H9 (cell line): ENCODE measurements at regions not wholly inside any gene's neighbourhood (a gene's known extent, or its start where the extent isn't known, plus 50 kb on each side); places are given as distances from the start of the nearest gene placed in this dataset.

ENCODE experiments used
- DNase-seq: peaks from one replicate; pipeline ENCODE4 v3.0.0-alpha.2; 2017
- H2AFZ ChIP-seq: one replicate; pipeline ENCODE4 v1.6.1; 2013; ENCODE audit warnings: mild to moderate bottlenecking, low read length, control low read depth, moderate library complexity
- H2AK5ac ChIP-seq: 2 replicates; pipeline ENCODE4 v1.6.1; 2013; ENCODE audit warnings: low read length, control low read depth, mixed read lengths; ENCODE audit not compliant: insufficient read length
- H2BK120ac ChIP-seq: one replicate; pipeline ENCODE4 v1.6.1; 2013; ENCODE audit warnings: low read depth, mild to moderate bottlenecking, low read length, control low read depth, inconsistent platforms; ENCODE audit not compliant: poor library complexity, severe bottlenecking
- H2BK12ac ChIP-seq: 2 replicates; pipeline ENCODE4 v1.6.1; 2013; ENCODE audit warnings: low read length, control low read depth, mixed read lengths, low read depth; ENCODE audit not compliant: insufficient read length
- H2BK15ac ChIP-seq: 2 replicates; pipeline ENCODE4 v1.6.1; 2013; ENCODE audit warnings: low read depth, low read length, control low read depth
- H2BK20ac ChIP-seq: one replicate; pipeline ENCODE4 v1.6.1; 2013; ENCODE audit warnings: low read depth, mild to moderate bottlenecking, low read length, control low read depth, inconsistent platforms; ENCODE audit not compliant: poor library complexity, severe bottlenecking
- H2BK5ac ChIP-seq: 2 replicates; pipeline ENCODE4 v1.6.1; 2013; ENCODE audit warnings: low read length, control low read depth, mixed read lengths; ENCODE audit not compliant: insufficient read length
- H3K14ac ChIP-seq: 2 replicates; pipeline ENCODE4 v1.6.1; 2013; ENCODE audit warnings: low read length, control low read depth; ENCODE audit not compliant: insufficient read depth
- H3K18ac ChIP-seq: 2 replicates; pipeline ENCODE4 v1.6.1; 2013; ENCODE audit warnings: low read depth, mild to moderate bottlenecking, mixed read lengths, low read length, control low read depth; ENCODE audit not compliant: insufficient read length
- H3K23ac ChIP-seq: 2 replicates; pipeline ENCODE4 v1.6.1; 2013; ENCODE audit warnings: low read length, control low read depth, mixed read lengths, low read depth; ENCODE audit not compliant: insufficient read length
- H3K23me2 ChIP-seq: 2 replicates; pipeline ENCODE4 v1.6.1; 2013; ENCODE audit warnings: low read depth, mild to moderate bottlenecking, mixed read lengths, low read length, control low read depth; ENCODE audit not compliant: insufficient read length, poor library complexity, severe bottlenecking
- H3K27ac ChIP-seq: 2 replicates; pipeline ENCODE4 v1.5.1; 2013; ENCODE audit warnings: low read length, control low read depth, mixed read lengths, low read depth; ENCODE audit not compliant: insufficient read length
- H3K27me3 ChIP-seq: 2 replicates; pipeline ENCODE4 v1.6.1; 2013; ENCODE audit warnings: low read length, control low read depth, inconsistent platforms; ENCODE audit not compliant: insufficient read depth
- H3K4ac ChIP-seq: 2 replicates; pipeline ENCODE4 v1.6.1; 2013; ENCODE audit warnings: low read depth, mild to moderate bottlenecking, control low read depth, inconsistent platforms, low read length, moderate library complexity
- H3K4me1 ChIP-seq: 2 replicates; pipeline ENCODE4 v1.6.1; 2013; ENCODE audit warnings: low read length, control low read depth, inconsistent platforms; ENCODE audit not compliant: insufficient read depth
- H3K4me2 ChIP-seq: 2 replicates; pipeline ENCODE4 v1.6.1; 2013; ENCODE audit warnings: low read length, control low read depth, mixed read lengths; ENCODE audit not compliant: insufficient read length, insufficient read depth
- H3K56ac ChIP-seq: 2 replicates; pipeline ENCODE4 v1.6.1; 2013; ENCODE audit warnings: low read depth, mild to moderate bottlenecking, mixed read lengths, low read length, control low read depth; ENCODE audit not compliant: insufficient read length
- H3K79me1 ChIP-seq: 2 replicates; pipeline ENCODE4 v1.6.1; 2013; ENCODE audit warnings: low read depth, mild to moderate bottlenecking, moderate library complexity, low read length, control low read depth, inconsistent platforms; ENCODE audit not compliant: insufficient read depth, poor library complexity, severe bottlenecking
- H3K79me2 ChIP-seq: 2 replicates; pipeline ENCODE4 v1.6.1; 2013; ENCODE audit warnings: low read length, control low read depth, inconsistent platforms; ENCODE audit not compliant: insufficient read depth
- H3K9ac ChIP-seq: 2 replicates; pipeline ENCODE4 v1.6.1; 2013; ENCODE audit warnings: low read length, control low read depth, mixed read lengths; ENCODE audit not compliant: insufficient read length; ENCODE audit errors: extremely low read depth
- H3K9me3 ChIP-seq: one replicate; pipeline ENCODE4 v1.6.1; 2013; ENCODE audit warnings: low read depth, low read length, inconsistent platforms; ENCODE audit not compliant: control insufficient read depth
- H3T11ph ChIP-seq: one replicate; pipeline ENCODE4 v1.6.1; 2013; ENCODE audit warnings: mild to moderate bottlenecking, low read length, control low read depth, inconsistent platforms
- H4K20me1 ChIP-seq: one replicate; pipeline ENCODE4 v1.6.1; 2013; ENCODE audit not compliant: control insufficient read depth, insufficient read length, insufficient read depth
- H4K5ac ChIP-seq: 2 replicates; pipeline ENCODE4 v1.6.1; 2013; ENCODE audit warnings: low read depth, mild to moderate bottlenecking, mixed read lengths, low read length, control low read depth; ENCODE audit not compliant: insufficient read length
- H4K8ac ChIP-seq: replicated peaks from 2 replicates; pipeline ENCODE4 v1.6.1; 2013; ENCODE audit warnings: low read length, control low read depth, mixed read lengths, low read depth; ENCODE audit not compliant: insufficient read length
- H4K91ac ChIP-seq: 2 replicates; pipeline ENCODE4 v1.6.1; 2013; ENCODE audit warnings: low read depth, mild to moderate bottlenecking, moderate library complexity, mixed read lengths, low read length, control low read depth; ENCODE audit not compliant: insufficient read length
- H3K27ac Mint-ChIP-seq, 3 experiments: 2 replicates in 2 of 3; 3 replicates in 1 of 3; pipeline ENCODE4 v1.8.0; 2020 to 2021; ENCODE audit warnings: mixed read lengths in 3 of 3, mild to moderate bottlenecking in 1 of 3, moderate library complexity in 1 of 3
- H3K27me3 Mint-ChIP-seq: 2 replicates; pipeline ENCODE4 v1.8.0; 2021; ENCODE audit warnings: low read depth, mild to moderate bottlenecking, moderate library complexity, mixed read lengths
- H3K36me3 Mint-ChIP-seq, 3 experiments: 2 replicates in 2 of 3; 3 replicates in 1 of 3; pipeline ENCODE4 v1.8.0; 2020 to 2021; ENCODE audit warnings: low read depth in 3 of 3, mixed read lengths in 3 of 3; ENCODE audit not compliant: insufficient read depth in 1 of 3
- H3K4me1 Mint-ChIP-seq, 2 experiments: 2 replicates each; pipeline ENCODE4 v1.8.0; 2020; ENCODE audit warnings: mixed read lengths in 2 of 2
- H3K4me3 Mint-ChIP-seq, 2 experiments: 2 replicates in 1 of 2; 3 replicates in 1 of 2; pipeline ENCODE4 v1.8.0; 2020 to 2021; ENCODE audit warnings: mild to moderate bottlenecking in 2 of 2, mixed read lengths in 2 of 2, moderate library complexity in 1 of 2
- H3K9me3 Mint-ChIP-seq, 2 experiments: 2 replicates in 1 of 2; 3 replicates in 1 of 2; pipeline ENCODE4 v1.8.0; 2020; ENCODE audit warnings: mild to moderate bottlenecking in 2 of 2, mixed read lengths in 2 of 2, moderate library complexity in 1 of 2
- WGBS: extraction: QIAGEN DNeasy Blood & Tissue Kit; methylation state at CpG from one replicate; pipeline ENCODE4 v1.1.7; 2013; ENCODE audit warnings: missing lambda C conversion rate, low lambda C conversion rate, mixed read lengths; ENCODE audit not compliant: insufficient read length; ENCODE audit errors: extremely low coverage; 5-methylcytosine and 5-hydroxymethylcytosine counted together
- TF ChIP-seq, protein P1 (sequence below): fragments of 200-600 bp; sonication (generic); conservative IDR thresholded peaks from 3 replicates; pipeline ENCODE4 v1.8.0; 2021; ENCODE audit warnings: antibody characterized with exemption, mild to moderate bottlenecking

- Histone ChIP-seq H3K79me2 (no peaks in the 10 kb centered on the region), H4K20me1 (no peaks in the 10 kb centered on the region), H2AFZ (no peak overlapping the region), H4K5ac (no peak overlapping the region), H2BK20ac (no peak overlapping the region), H2BK120ac (no peak overlapping the region), H3K14ac (no peak overlapping the region), H4K8ac (no peak overlapping the region), H2BK15ac (no peak overlapping the region), H3K4me2 (no peak overlapping the region), H3K4ac (no peak overlapping the region), H3K27me3 (no peaks in the 10 kb centered on the region), H3K27ac (no peak overlapping the region), H3T11ph (no peak overlapping the region), H3K4me1 (no peaks in the 10 kb centered on the region), H4K91ac (no peak overlapping the region), H3K56ac (no peak overlapping the region), H2BK5ac (no peak overlapping the region), H3K18ac (no peak overlapping the region), H2AK5ac (no peak overlapping the region), H3K9ac (no peak overlapping the region), H3K79me1 (no peaks in the 10 kb centered on the region), H3K23me2 (no peaks in the 10 kb centered on the region), H3K23ac (no peak overlapping the region), H2BK12ac (no peak overlapping the region), H3K9me3 (no peaks in the 10 kb centered on the region)
- Mint-ChIP-seq H3K4me3 (no peak overlapping the region), H3K27me3 (no peaks in the 10 kb centered on the region; the same call in none of the 2 replicates), H3K36me3 (no peaks in the 10 kb centered on the region), H3K9me3 (peaks cover 12 to 17% of the 10 kb centered on the region in 2 experiments; a peak in 4 of 5 replicates), H3K4me1 (peaks cover 4 to 5% of the 10 kb centered on the region in 2 experiments; a peak in 2 of 4 replicates), H3K27ac (no peak overlapping the region)
- DNase-seq = no peak
- TF ChIP-seq, protein P1, sequence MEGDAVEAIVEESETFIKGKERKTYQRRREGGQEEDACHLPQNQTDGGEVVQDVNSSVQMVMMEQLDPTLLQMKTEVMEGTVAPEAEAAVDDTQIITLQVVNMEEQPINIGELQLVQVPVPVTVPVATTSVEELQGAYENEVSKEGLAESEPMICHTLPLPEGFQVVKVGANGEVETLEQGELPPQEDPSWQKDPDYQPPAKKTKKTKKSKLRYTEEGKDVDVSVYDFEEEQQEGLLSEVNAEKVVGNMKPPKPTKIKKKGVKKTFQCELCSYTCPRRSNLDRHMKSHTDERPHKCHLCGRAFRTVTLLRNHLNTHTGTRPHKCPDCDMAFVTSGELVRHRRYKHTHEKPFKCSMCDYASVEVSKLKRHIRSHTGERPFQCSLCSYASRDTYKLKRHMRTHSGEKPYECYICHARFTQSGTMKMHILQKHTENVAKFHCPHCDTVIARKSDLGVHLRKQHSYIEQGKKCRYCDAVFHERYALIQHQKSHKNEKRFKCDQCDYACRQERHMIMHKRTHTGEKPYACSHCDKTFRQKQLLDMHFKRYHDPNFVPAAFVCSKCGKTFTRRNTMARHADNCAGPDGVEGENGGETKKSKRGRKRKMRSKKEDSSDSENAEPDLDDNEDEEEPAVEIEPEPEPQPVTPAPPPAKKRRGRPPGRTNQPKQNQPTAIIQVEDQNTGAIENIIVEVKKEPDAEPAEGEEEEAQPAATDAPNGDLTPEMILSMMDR = peak; percentile 32; the same call in 1 of the 3 replicates
- no CpG with 5 or more reads among the region's 5 CpGs for WGBS
Observed at GRCh38 chr11:33984682-33985389, 66.7 kb upstream of the CAPRIN1 start.
